H1 (cell line): ENCODE measurements at regions not wholly inside any gene's neighbourhood (a gene's known extent, or its start where the extent isn't known, plus 50 kb on each side); places are given as distances from the start of the nearest gene placed in this dataset.

Experiments used
- CTCF ChIA-PET: fragments of 300-600 bp; sonication (Branson Sonifier 250); formaldehyde crosslinking; loops from one replicate; lab custom pipeline; 2021; ENCODE audit not compliant: partially characterized antibody; lab: Charles Lee
- POLR2A ChIA-PET: fragments of 300-600 bp; sonication (Branson Sonifier 250); formaldehyde crosslinking; loops from one replicate; lab custom pipeline; 2021; ENCODE audit warnings: inconsistent platforms; ENCODE audit not compliant: partially characterized antibody; lab: Charles Lee
- DNase-seq, 2 experiments: peaks; one replicate each; pipeline versions ENCODE4 v3.0.0 to v3.0.0-alpha.2; 2010 to 2022; ENCODE audit warnings: low spot score in 2 of 2, low read depth in 1 of 2, mixed read lengths in 1 of 2
- FAIRE-seq: peaks from 2 replicates; lab custom pipeline; 2011; peaks lifted over from hg19 to GRCh38; lab: Jason Lieb, UNC
- H2AFZ ChIP-seq: 2 replicates; pipeline ENCODE4 v1.8.1; 2012; ENCODE audit warnings: low read length, inconsistent platforms
- H2AK5ac ChIP-seq: 2 replicates; pipeline ENCODE4 v1.6.1; 2013; ENCODE audit warnings: low read depth, low read length
- H2BK120ac ChIP-seq: replicated peaks from 2 replicates; pipeline ENCODE3; 2013; ENCODE audit warnings: low read depth, low read length, inconsistent platforms
- H2BK12ac ChIP-seq: 2 replicates; pipeline ENCODE4 v1.6.1; 2013; ENCODE audit warnings: low read depth, low read length
- H2BK15ac ChIP-seq: 2 replicates; pipeline ENCODE4 v1.6.1; 2013; ENCODE audit warnings: low read length
- H2BK20ac ChIP-seq: 2 replicates; pipeline ENCODE4 v1.6.1; 2013; ENCODE audit warnings: low read length
- H2BK5ac ChIP-seq: 2 replicates; pipeline ENCODE4 v1.6.1; 2013; ENCODE audit warnings: low read depth, low read length
- H3K14ac ChIP-seq: 2 replicates; pipeline ENCODE4 v1.6.1; 2013; ENCODE audit warnings: inconsistent platforms; ENCODE audit not compliant: insufficient read length
- H3K18ac ChIP-seq: 2 replicates; pipeline ENCODE4 v1.6.1; 2013; ENCODE audit warnings: low read length; ENCODE audit errors: extremely low read depth
- H3K23ac ChIP-seq: 2 replicates; pipeline ENCODE4 v1.6.1; 2013; ENCODE audit warnings: inconsistent platforms; ENCODE audit not compliant: insufficient read length
- H3K23me2 ChIP-seq: 2 replicates; pipeline ENCODE4 v1.6.1; 2013; ENCODE audit warnings: low read depth, low read length
- H3K27ac ChIP-seq: 2 replicates; pipeline ENCODE4 v1.6.1; 2011; ENCODE audit warnings: low read depth, low read length, inconsistent platforms
- H3K27me3 ChIP-seq, 4 experiments: replicated peaks in 1 of 4; 1 replicate in 1 of 4; 2 replicates in 3 of 4; pipeline versions ENCODE4 v1.6.1 to v1.8.1; 2011 to 2013; ENCODE audit warnings: low read length in 3 of 4, mild to moderate bottlenecking in 3 of 4, inconsistent platforms in 2 of 4, mixed read lengths in 2 of 4, moderate library complexity in 1 of 4; ENCODE audit not compliant: control insufficient read depth in 3 of 4, insufficient read depth in 3 of 4; ENCODE audit errors: extremely low read depth in 1 of 4
- H3K36me3 ChIP-seq, 4 experiments: 2 replicates each; pipeline versions ENCODE4 v1.6.1 to v1.8.1; 2011 to 2013; ENCODE audit warnings: mild to moderate bottlenecking in 4 of 4, low read length in 3 of 4, moderate library complexity in 2 of 4, control low read depth in 1 of 4, inconsistent platforms in 1 of 4; ENCODE audit not compliant: insufficient read depth in 4 of 4, control insufficient read depth in 2 of 4
- H3K4ac ChIP-seq: replicated peaks from 2 replicates; pipeline ENCODE3; 2013; ENCODE audit warnings: low read length, low read depth, mixed read lengths, inconsistent platforms; ENCODE audit not compliant: insufficient read length
- H3K4me1 ChIP-seq, 4 experiments: replicated peaks in 1 of 4; 1 replicate in 1 of 4; 2 replicates in 3 of 4; pipeline versions ENCODE4 v1.6.1 to v1.8.1; 2011 to 2013; ENCODE audit warnings: low read length in 3 of 4, inconsistent platforms in 2 of 4, mixed read lengths in 1 of 4; ENCODE audit not compliant: insufficient read depth in 4 of 4, control insufficient read depth in 3 of 4
- H3K4me2 ChIP-seq, 2 experiments: 2 replicates each; pipeline versions ENCODE4 v1.6.1 to v1.8.1; 2011 to 2013; ENCODE audit warnings: low read depth in 2 of 2, low read length in 2 of 2, control low read depth in 1 of 2, inconsistent platforms in 1 of 2, mild to moderate bottlenecking in 1 of 2; ENCODE audit not compliant: insufficient read depth in 1 of 2
- H3K4me3 ChIP-seq, 4 experiments: fragments of 200-600, 300-600 bp in 1 of 4; sonication (generic), shearing (Covaris generic), sonication (Bioruptor Twin) in 1 of 4; 2 replicates each; pipeline versions ENCODE4 v1.5.1 to v1.8.1; 2011 to 2016; ENCODE audit warnings: low read length in 4 of 4, low read depth in 3 of 4, control low read depth in 2 of 4, inconsistent platforms in 2 of 4, mild to moderate bottlenecking in 2 of 4, mixed read lengths in 1 of 4, moderate library complexity in 1 of 4; ENCODE audit not compliant: insufficient read depth in 2 of 4; ENCODE audit errors: extremely low read depth in 1 of 4
- H3K56ac ChIP-seq: replicated peaks from 2 replicates; pipeline ENCODE3; 2013; ENCODE audit warnings: low read depth, mild to moderate bottlenecking, mixed read lengths, low read length, inconsistent platforms; ENCODE audit not compliant: insufficient read length
- H3K79me1 ChIP-seq: 2 replicates; pipeline ENCODE4 v1.6.1; 2013; ENCODE audit warnings: low read depth, low read length, control low read depth
- H3K79me2 ChIP-seq, 2 experiments: 2 replicates each; pipeline versions ENCODE4 v1.6.1 to v1.8.1; 2012 to 2013; ENCODE audit warnings: low read length in 2 of 2, mild to moderate bottlenecking in 2 of 2, inconsistent platforms in 1 of 2; ENCODE audit not compliant: insufficient read depth in 2 of 2, control insufficient read depth in 1 of 2
- H3K9ac ChIP-seq, 4 experiments: replicated peaks in 1 of 4; 1 replicate in 1 of 4; 2 replicates in 3 of 4; pipeline versions ENCODE4 v1.6.1 to v1.8.1; 2011 to 2013; ENCODE audit warnings: low read depth in 3 of 4, low read length in 3 of 4, control low read depth in 2 of 4, mild to moderate bottlenecking in 2 of 4, moderate library complexity in 2 of 4, inconsistent platforms in 1 of 4; ENCODE audit errors: extremely low read depth in 1 of 4
- H3K9me3 ChIP-seq, 2 experiments: 2 replicates each; pipeline versions ENCODE4 v1.6.1 to v1.8.1; 2012 to 2013; ENCODE audit warnings: mild to moderate bottlenecking in 2 of 2, moderate library complexity in 2 of 2, control low read depth in 1 of 2, inconsistent platforms in 1 of 2, low read depth in 1 of 2, low read length in 1 of 2, mixed read lengths in 1 of 2; ENCODE audit not compliant: insufficient read depth in 2 of 2
- H4K20me1 ChIP-seq, 2 experiments: replicated peaks in 1 of 2; 2 replicates each; pipeline versions ENCODE3 to v1.8.1; 2011 to 2013; ENCODE audit warnings: inconsistent platforms in 2 of 2, low read length in 2 of 2, mild to moderate bottlenecking in 1 of 2; ENCODE audit not compliant: insufficient read depth in 2 of 2, control insufficient read depth in 1 of 2
- H4K5ac ChIP-seq: 2 replicates; pipeline ENCODE4 v1.6.1; 2013; ENCODE audit warnings: low read length, low read depth, mixed read lengths, inconsistent platforms; ENCODE audit not compliant: insufficient read length
- H4K8ac ChIP-seq: 2 replicates; pipeline ENCODE4 v1.8.0; 2013; ENCODE audit warnings: mild to moderate bottlenecking, moderate library complexity, low read length, inconsistent platforms; ENCODE audit not compliant: insufficient read depth; ENCODE audit errors: extremely low read depth
- H4K91ac ChIP-seq: replicated peaks from 2 replicates; pipeline ENCODE3; 2013; ENCODE audit warnings: low read length, mixed read lengths, inconsistent platforms; ENCODE audit not compliant: insufficient read length
- MAFK ChIP-seq: IDR thresholded peaks from 2 replicates; pipeline ENCODE4 v1.6.1; 2012; ENCODE audit warnings: low read depth, mild to moderate bottlenecking, improper control_type of control experiment, low read length
- TEAD4 ChIP-seq: IDR thresholded peaks from 2 replicates; pipeline ENCODE4 v1.6.1; 2012; ENCODE audit warnings: low read depth, low read length, inconsistent platforms, mixed read lengths
- WGBS, 2 experiments: shearing (Covaris generic) in 1 of 2; methylation state at CpG; one replicate each; pipeline versions ENCODE4 v1.1.6 to v1.1.7; 2013 to 2015; ENCODE audit warnings: low lambda C conversion rate in 2 of 2, mixed read lengths in 2 of 2, inconsistent platforms in 1 of 2, low coverage in 1 of 2, missing lambda C conversion rate in 1 of 2; ENCODE audit not compliant: insufficient replicate concordance in 2 of 2, insufficient coverage in 1 of 2, insufficient read length in 1 of 2; ENCODE audit errors: extremely low coverage in 1 of 2, missing lambda C conversion rate in 1 of 2; 5-methylcytosine and 5-hydroxymethylcytosine counted together

DNA sequence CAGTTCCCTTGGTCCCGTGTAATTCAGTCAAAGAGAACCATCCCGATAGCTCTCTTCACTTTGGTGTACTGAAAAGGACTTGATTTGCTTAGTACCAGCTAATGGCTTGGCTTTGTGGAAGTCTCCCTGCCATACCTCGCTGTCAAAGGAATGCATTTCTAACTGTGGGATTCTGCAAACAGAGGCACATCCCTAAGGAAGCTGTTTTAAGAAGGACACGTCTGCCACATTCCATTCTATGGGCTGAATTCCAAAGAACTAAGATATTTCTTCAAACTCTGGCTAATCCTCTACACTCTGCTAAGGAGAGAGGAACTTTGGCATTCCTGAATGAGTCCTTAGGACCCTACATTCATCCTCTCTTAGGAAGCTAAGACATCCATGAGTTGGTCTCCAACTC, 327.9 kb downstream of the SFMBT2 start:
- DNase-seq (peak in 1 of 2 experiments; percentile 29), FAIRE-seq (peak; percentile 76)
- no peaks in the 10 kb centered on the region for H4K20me1 ChIP-seq
- no peak overlapping the region for H3K9ac ChIP-seq
- H3K9me3 ChIP-seq, result no peaks in the 10 kb centered on the region
- no peak overlapping the region for H2BK120ac ChIP-seq
- no peak overlapping the region for H4K8ac ChIP-seq
- H3K27ac ChIP-seq, result no peak overlapping the region
- no peak overlapping the region for H4K91ac ChIP-seq
- H3K4me1 ChIP-seq, result peaks cover 2 to 16% (median 11%) of the 10 kb centered on the region in 4 experiments; a peak in 5 of 7 replicates
- no peak overlapping the region for H3K4ac ChIP-seq
- POLR2A ChIA-PET, result no interaction called here
- no peak overlapping the region for H2BK5ac ChIP-seq
- 0 out of 2 replicates have a peak overlapping the region, but pooled peaks have one; percentile 13 for H2AFZ ChIP-seq
- 56% methylated on average over 4 of the region's 4 CpGs; no CpG with 5 or more reads in 1 of the 2 experiments for WGBS, 2 experiments
- no peak overlapping the region for H2AK5ac ChIP-seq
- H3K56ac ChIP-seq, result no peak overlapping the region
- H3K23ac ChIP-seq, result no peak overlapping the region
- no peak overlapping the region for H2BK12ac ChIP-seq
- no peak overlapping the region for H2BK15ac ChIP-seq
- 0 out of 4 replicates have a peak overlapping the region, but pooled peaks of 1 of the 2 experiments have one; percentile 1 for H3K4me2 ChIP-seq
- H2BK20ac ChIP-seq, result no peak overlapping the region
- no peaks in the 10 kb centered on the region for H3K23me2 ChIP-seq
- H4K5ac ChIP-seq, result no peak overlapping the region
- H3K27me3 ChIP-seq, result no peaks in the 10 kb centered on the region
- H3K79me2 ChIP-seq, result no peaks in the 10 kb centered on the region
- H3K14ac ChIP-seq, result no peak overlapping the region
- H3K18ac ChIP-seq, result no peak overlapping the region
- H3K4me3 ChIP-seq, result no peak overlapping the region
- no peaks in the 10 kb centered on the region for H3K79me1 ChIP-seq
- CTCF ChIA-PET, result interaction anchor here (1.0 to 2.4 kb wide), 5 partner anchors 15 to 415 kb away, joined by 3 to 12 read pairs (median 5); no protein-coding TSS in a partner anchor
- TF ChIP-seq MAFK (no peak), TEAD4 (peak; percentile 60; the same call in 1 of the 2 replicates)
- no peaks in the 10 kb centered on the region for H3K36me3 ChIP-seq
